Stomach (tissue), 8 donors: ENCODE measurements at regions not wholly inside any gene's neighbourhood (a gene's known extent, or its start where the extent isn't known, plus 50 kb on each side); places are given as distances from the start of the nearest gene placed in this dataset.

Experiments
- DNase-seq, 2 donors: peaks; one replicate each; pipeline versions ENCODE4 v3.0.0 to v3.0.0-alpha.2; 2013 to 2019
- H3K27ac ChIP-seq, 5 donors: fragments of 200-600 bp in 4 of 5; sonication (generic) in 4 of 5; one replicate each; pipeline ENCODE4 v1.5.1; 2013 to 2019; ENCODE audit warnings: mild to moderate bottlenecking in 1 of 5, moderate library complexity in 1 of 5
- H3K27me3 ChIP-seq, 3 donors: fragments of 200-600 bp; sonication (generic); one replicate each; pipeline ENCODE4 v1.5.1; 2017 to 2019; ENCODE audit warnings: mixed run types in 1 of 3
- H3K36me3 ChIP-seq, 4 donors: fragments of 200-600 bp; sonication (generic); 1 replicate in 3 of 4; 2 replicates in 1 of 4; pipeline ENCODE4 v1.5.1; 2016 to 2019
- H3K4me1 ChIP-seq, 4 donors: fragments of 200-600 bp; sonication (generic); one replicate each; pipeline ENCODE4 v1.5.1; 2016 to 2019
- H3K4me3 ChIP-seq, 4 donors: fragments of 200-600 bp; sonication (generic) in 3 of 4; one replicate each; pipeline ENCODE4 v1.5.1; 2016 to 2019; ENCODE audit warnings: mild to moderate bottlenecking in 1 of 4
- H3K9me3 ChIP-seq, 4 donors: fragments of 200-600 bp; sonication (generic); one replicate each; pipeline ENCODE4 v1.5.1; 2016 to 2019
- EP300 ChIP-seq: sonication (generic); formaldehyde crosslinking; IDR thresholded peaks from one replicate; pipeline ENCODE4 v1.6.1; 2017; ENCODE audit warnings: antibody characterized with exemption
- POLR2A ChIP-seq, 4 donors: fragments of 450-650 bp; IDR thresholded peaks; one replicate each; pipeline ENCODE4 v1.6.1; 2016; ENCODE audit warnings: antibody characterized with exemption in 4 of 4, control low read depth in 2 of 4, mild to moderate bottlenecking in 1 of 4, moderate library complexity in 1 of 4
- POLR2AphosphoS5 ChIP-seq, 3 donors: sonication (generic); formaldehyde crosslinking; IDR thresholded peaks; one replicate each; pipeline ENCODE4 v1.6.1; 2016; ENCODE audit warnings: antibody characterized with exemption in 3 of 3
- WGBS, 5 donors: extraction: QIAGEN DNeasy Blood & Tissue Kit in 3 of 5; methylation state at CpG; one replicate each; pipeline versions ENCODE4 v1.1.5 to v1.1.7; 2013 to 2018; 5-methylcytosine and 5-hydroxymethylcytosine counted together
- intact Hi-C: fragments of 100-400 bp; cut with DNase I; formaldehyde crosslinking; loops from one replicate; pipeline ENCODE4 v1.15.1; 2023; ENCODE audit warnings: low total_unique reads
- TF ChIP-seq, protein P1 (sequence below), 7 experiments: fragments of 450-650 bp in 4 of 7; fragments of 200-600 bp in 3 of 7; sonication (generic) in 3 of 7; IDR thresholded peaks; one replicate each; pipeline ENCODE4 v1.5.1; 2016 to 2019; ENCODE audit warnings: antibody characterized with exemption in 7 of 7, control low read depth in 2 of 7, mild to moderate bottlenecking in 1 of 7
- donor health status: healthy with polysubstance abuse.
- donor health status: Bipolar disorder and iron deficiency.
- donor health status: healthy.

GRCh38 chr6:96685702-96686101, 122.8 kb downstream of the FHL5 start:
- H3K4me1 ChIP-seq = no peaks in the 10 kb centered on the region
- intact Hi-C loops = no loop called here
- no peaks in the 10 kb centered on the region for H3K36me3 ChIP-seq
- TF ChIP-seq POLR2A (IDR thresholded peaks at IDR 0.05) (no peak), POLR2AphosphoS5 (IDR thresholded peaks at IDR 0.05) (no peak), EP300 (no peak)
- TF ChIP-seq, protein P1, sequence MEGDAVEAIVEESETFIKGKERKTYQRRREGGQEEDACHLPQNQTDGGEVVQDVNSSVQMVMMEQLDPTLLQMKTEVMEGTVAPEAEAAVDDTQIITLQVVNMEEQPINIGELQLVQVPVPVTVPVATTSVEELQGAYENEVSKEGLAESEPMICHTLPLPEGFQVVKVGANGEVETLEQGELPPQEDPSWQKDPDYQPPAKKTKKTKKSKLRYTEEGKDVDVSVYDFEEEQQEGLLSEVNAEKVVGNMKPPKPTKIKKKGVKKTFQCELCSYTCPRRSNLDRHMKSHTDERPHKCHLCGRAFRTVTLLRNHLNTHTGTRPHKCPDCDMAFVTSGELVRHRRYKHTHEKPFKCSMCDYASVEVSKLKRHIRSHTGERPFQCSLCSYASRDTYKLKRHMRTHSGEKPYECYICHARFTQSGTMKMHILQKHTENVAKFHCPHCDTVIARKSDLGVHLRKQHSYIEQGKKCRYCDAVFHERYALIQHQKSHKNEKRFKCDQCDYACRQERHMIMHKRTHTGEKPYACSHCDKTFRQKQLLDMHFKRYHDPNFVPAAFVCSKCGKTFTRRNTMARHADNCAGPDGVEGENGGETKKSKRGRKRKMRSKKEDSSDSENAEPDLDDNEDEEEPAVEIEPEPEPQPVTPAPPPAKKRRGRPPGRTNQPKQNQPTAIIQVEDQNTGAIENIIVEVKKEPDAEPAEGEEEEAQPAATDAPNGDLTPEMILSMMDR (IDR thresholded peaks at IDR 0.05) = no peak
- 54 to 79% (median 71%) methylated on average over 2 of the region's 2 CpGs for WGBS, 5 donors
- no peak overlapping the region for H3K27ac ChIP-seq
- no peaks in the 10 kb centered on the region for H3K9me3 ChIP-seq
- DNase-seq = no peak
- no peaks in the 10 kb centered on the region for H3K27me3 ChIP-seq
- no peak overlapping the region for H3K4me3 ChIP-seq

DNA sequence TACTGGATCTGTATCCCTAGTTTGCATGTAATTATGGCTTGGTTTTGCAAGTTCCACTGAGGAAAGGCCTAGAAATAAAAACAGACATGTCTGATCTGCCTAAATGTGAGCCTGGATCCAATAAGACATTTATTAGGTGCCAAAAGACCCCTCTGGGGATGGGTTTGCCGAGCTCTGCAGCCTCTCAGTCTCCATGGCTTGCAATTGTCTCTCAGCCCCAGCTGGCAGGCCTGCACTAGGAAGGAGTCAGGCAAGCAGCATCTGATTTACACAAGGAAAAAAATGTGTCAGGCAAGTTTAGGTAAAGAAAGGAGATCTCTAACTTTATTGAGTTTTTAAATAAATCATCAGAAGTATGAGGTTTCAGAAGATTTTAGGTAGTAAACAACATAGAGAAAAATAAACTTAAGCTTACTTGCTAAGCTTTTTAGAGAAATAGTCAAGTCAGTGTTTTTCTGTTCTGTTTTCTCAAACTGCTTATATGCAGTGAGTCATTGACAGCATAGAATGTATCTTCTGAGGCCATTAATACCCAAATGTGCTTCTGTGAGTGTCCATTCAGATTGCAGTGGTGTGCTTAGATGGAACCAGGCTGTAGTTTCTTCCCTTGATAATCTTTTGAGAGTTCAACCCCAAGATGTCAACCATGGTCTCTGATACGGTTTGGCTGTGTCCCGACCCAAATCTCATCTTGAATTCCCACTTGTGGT, 121.0 kb downstream of the FHL5 start:
- no peaks in the 10 kb centered on the region for H3K4me1 ChIP-seq
- no peak overlapping the region for H3K27ac ChIP-seq
- DNase-seq = peak in 1 of 2 donors; percentile 12
- TF ChIP-seq, protein P1 (IDR thresholded peaks at IDR 0.05) = no peak
- TF ChIP-seq POLR2A (IDR thresholded peaks at IDR 0.05) = no peak
- no peak for TF ChIP-seq EP300
- TF ChIP-seq POLR2AphosphoS5 (IDR thresholded peaks at IDR 0.05) = no peak
- no peaks in the 10 kb centered on the region for H3K36me3 ChIP-seq
- H3K27me3 ChIP-seq = no peaks in the 10 kb centered on the region
- 66 to 84% (median 79%) methylated on average over 3 of the region's 3 CpGs for WGBS, 5 donors
- H3K4me3 ChIP-seq = no peak overlapping the region
- intact Hi-C loops = no loop called here
- no peaks in the 10 kb centered on the region for H3K9me3 ChIP-seq

GRCh38 chr6:96682017-96682416, 119.1 kb downstream of the FHL5 start:
- Histone ChIP-seq H3K9me3 (no peaks in the 10 kb centered on the region), H3K4me3 (no peak overlapping the region), H3K27me3 (no peaks in the 10 kb centered on the region), H3K27ac (no peak overlapping the region), H3K4me1 (no peaks in the 10 kb centered on the region), H3K36me3 (no peaks in the 10 kb centered on the region)
- intact Hi-C loops = no loop called here
- no peak for TF ChIP-seq POLR2A (IDR thresholded peaks at IDR 0.05)
- no peak for DNase-seq

GRCh38 chr6:96675597-96675996, 112.7 kb downstream of the FHL5 start:
- no peak overlapping the region for H3K4me3 ChIP-seq
- WGBS, 5 donors = 53 to 78% (median 62%) methylated on average over 1 of the region's 1 CpG
- no peak for TF ChIP-seq POLR2AphosphoS5 (IDR thresholded peaks at IDR 0.05)
- no peak for TF ChIP-seq POLR2A (IDR thresholded peaks at IDR 0.05)
- TF ChIP-seq EP300 = no peak
- TF ChIP-seq, protein P1 (IDR thresholded peaks at IDR 0.05) = no peak
- H3K36me3 ChIP-seq = no peaks in the 10 kb centered on the region
- intact Hi-C loops = no loop called here
- no peaks in the 10 kb centered on the region for H3K9me3 ChIP-seq
- no peak overlapping the region for H3K27ac ChIP-seq
- DNase-seq = peak in 1 of 2 donors; percentile 47
- H3K4me1 ChIP-seq = no peaks in the 10 kb centered on the region
- H3K27me3 ChIP-seq = no peaks in the 10 kb centered on the region
